HG03103 (cell line): ENCODE measurements at regions not wholly inside any gene's neighbourhood (a gene's known extent, or its start where the extent isn't known, plus 50 kb on each side); places are given as distances from the start of the nearest gene placed in this dataset.
"Not testable (repeated sequence)": the region's sequence is repeated elsewhere in the genome, so short reads cannot be mapped to it uniquely, and the experiment has no call there.

ENCODE experiments used
- ATAC-seq: cut with Tn5 transposase; IDR thresholded peaks from one replicate; pipeline ENCODE4 v1.9.1; 2021; ENCODE audit warnings: low read depth; ENCODE audit not compliant: unreplicated experiment

- ATAC-seq: peak; percentile 70
Observed at GRCh38 chr5:162593881-162594280, 526.3 kb downstream of the GABRG2 start.

- ATAC-seq: no peak
Observed at GRCh38 chr5:162603443-162604070, 536.0 kb downstream of the GABRG2 start.

GRCh38 chr5:162607879-162608278 is 540.3 kb downstream of the GABRG2 start:
- no peak for ATAC-seq

- not testable (repeated sequence) for ATAC-seq
Observed at GRCh38 chr5:162621726-162622263, 554.2 kb downstream of the GABRG2 start.

GRCh38 chr5:162624110-162624509 is 556.5 kb downstream of the GABRG2 start:
- no peak for ATAC-seq

- no peak for ATAC-seq
Observed at GRCh38 chr5:162637481-162637880, 569.9 kb downstream of the GABRG2 start.

- no peak for ATAC-seq
Observed at GRCh38 chr5:162638849-162639248, 571.3 kb downstream of the GABRG2 start.

- ATAC-seq: no peak
Observed at GRCh38 chr5:162641142-162641813, 573.7 kb downstream of the GABRG2 start.

GRCh38 chr5:162654661-162655405 is 587.3 kb downstream of the GABRG2 start:
- no peak for ATAC-seq

- no peak for ATAC-seq
Observed at GRCh38 chr5:162657076-162657475, 589.5 kb downstream of the GABRG2 start.

- no peak for ATAC-seq
Observed at GRCh38 chr5:162664846-162665245, 597.3 kb downstream of the GABRG2 start.

- no peak for ATAC-seq
Observed at GRCh38 chr5:162668926-162669325, 601.4 kb downstream of the GABRG2 start.

GRCh38 chr5:162672061-162672460 is 604.5 kb downstream of the GABRG2 start:
- ATAC-seq: no peak

GRCh38 chr5:162683284-162683683 is 615.7 kb downstream of the GABRG2 start:
- no peak for ATAC-seq

GRCh38 chr5:162684145-162684544 is 616.6 kb downstream of the GABRG2 start:
- no peak for ATAC-seq

GRCh38 chr5:162685302-162685701 is 617.7 kb downstream of the GABRG2 start:
- no peak for ATAC-seq

- ATAC-seq: not testable (repeated sequence)
Observed at GRCh38 chr5:162696272-162696671, 628.7 kb downstream of the GABRG2 start.

- ATAC-seq: no peak
Observed at GRCh38 chr5:162699361-162699760, 631.8 kb downstream of the GABRG2 start.

GRCh38 chr5:162703914-162704313 is 636.3 kb downstream of the GABRG2 start:
- no peak for ATAC-seq

GRCh38 chr5:162711244-162711643 is 643.7 kb downstream of the GABRG2 start:
- ATAC-seq: no peak

- no peak for ATAC-seq
Observed at GRCh38 chr5:162719720-162720119, 652.1 kb downstream of the GABRG2 start.
